WTC11 (cell line): ENCODE measurements at regions not wholly inside any gene's neighbourhood (a gene's known extent, or its start where the extent isn't known, plus 50 kb on each side); places are given as distances from the start of the nearest gene placed in this dataset.

Experiments used
- ATF3 ChIP-seq: sonication (generic); formaldehyde crosslinking; conservative IDR thresholded peaks from 2 replicates; pipeline ENCODE4 v1.8.1; 2022; ENCODE audit warnings: mild to moderate bottlenecking, missing genetic modification reagents
- NFE2L1 ChIP-seq: sonication (generic); formaldehyde crosslinking; IDR thresholded peaks from 2 replicates; pipeline ENCODE4 v1.8.1; 2023; ENCODE audit warnings: missing genetic modification reagents
- NR3C1 ChIP-seq: sonication (generic); formaldehyde crosslinking; conservative IDR thresholded peaks from 2 replicates; pipeline ENCODE4 v1.8.1; 2023; ENCODE audit warnings: low read depth, mild to moderate bottlenecking, missing genetic modification reagents
- SP1 ChIP-seq: sonication (generic); formaldehyde crosslinking; conservative IDR thresholded peaks from 2 replicates; pipeline ENCODE4 v1.8.1; 2022; ENCODE audit warnings: missing genetic modification reagents
- ZNF263 ChIP-seq: sonication (generic); formaldehyde crosslinking; IDR thresholded peaks from 2 replicates; pipeline ENCODE4 v1.8.1; 2022; ENCODE audit warnings: low read depth, mild to moderate bottlenecking, moderate library complexity, missing genetic modification reagents
- TF ChIP-seq, protein P1 (sequence below): fragments of 200-600 bp; IDR thresholded peaks from 2 replicates; pipeline ENCODE4 v1.8.0; 2022; ENCODE audit warnings: antibody characterized with exemption

- no peak for TF ChIP-seq ATF3 (CRISPR knock-in tag)
- TF ChIP-seq, protein P1, sequence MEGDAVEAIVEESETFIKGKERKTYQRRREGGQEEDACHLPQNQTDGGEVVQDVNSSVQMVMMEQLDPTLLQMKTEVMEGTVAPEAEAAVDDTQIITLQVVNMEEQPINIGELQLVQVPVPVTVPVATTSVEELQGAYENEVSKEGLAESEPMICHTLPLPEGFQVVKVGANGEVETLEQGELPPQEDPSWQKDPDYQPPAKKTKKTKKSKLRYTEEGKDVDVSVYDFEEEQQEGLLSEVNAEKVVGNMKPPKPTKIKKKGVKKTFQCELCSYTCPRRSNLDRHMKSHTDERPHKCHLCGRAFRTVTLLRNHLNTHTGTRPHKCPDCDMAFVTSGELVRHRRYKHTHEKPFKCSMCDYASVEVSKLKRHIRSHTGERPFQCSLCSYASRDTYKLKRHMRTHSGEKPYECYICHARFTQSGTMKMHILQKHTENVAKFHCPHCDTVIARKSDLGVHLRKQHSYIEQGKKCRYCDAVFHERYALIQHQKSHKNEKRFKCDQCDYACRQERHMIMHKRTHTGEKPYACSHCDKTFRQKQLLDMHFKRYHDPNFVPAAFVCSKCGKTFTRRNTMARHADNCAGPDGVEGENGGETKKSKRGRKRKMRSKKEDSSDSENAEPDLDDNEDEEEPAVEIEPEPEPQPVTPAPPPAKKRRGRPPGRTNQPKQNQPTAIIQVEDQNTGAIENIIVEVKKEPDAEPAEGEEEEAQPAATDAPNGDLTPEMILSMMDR, result no peak
- TF ChIP-seq ZNF263 (CRISPR knock-in tag), result no peak
- no peak for TF ChIP-seq NFE2L1
- no peak for TF ChIP-seq NR3C1 (CRISPR knock-in tag)
- TF ChIP-seq SP1 (CRISPR knock-in tag), result no peak
Measured at GRCh38 chr7:155927905-155928304, 115.6 kb upstream of the SHH start.
